ENCODE measurements at regions not wholly inside any gene's neighbourhood (a gene's known extent, or its start where the extent isn't known, plus 50 kb on each side); places are given as distances from the start of the nearest gene placed in this dataset.

DNA sequence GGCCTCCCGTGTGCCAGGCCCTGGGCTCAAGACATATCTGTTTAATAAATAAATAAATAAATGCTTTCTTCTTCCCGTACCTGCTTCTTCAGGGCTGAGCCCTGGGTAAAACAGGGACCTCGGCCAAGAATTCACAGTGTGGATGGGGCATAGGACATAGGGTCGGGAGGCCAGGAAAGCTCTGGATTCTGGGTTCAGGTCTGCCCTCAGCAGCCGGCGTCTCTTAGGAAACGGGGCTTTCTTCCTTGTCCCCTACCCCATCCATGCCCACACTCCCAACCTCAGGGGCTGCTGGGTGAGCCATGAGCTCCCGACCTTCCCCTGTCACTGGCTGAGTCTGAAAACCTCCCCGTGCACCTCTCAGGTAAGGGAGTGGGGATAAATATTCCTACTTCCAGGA is 55.7 kb upstream of the ALX4 start:
- Mint-ChIP-seq H3K4me3 (no peak overlapping the region), H3K27me3 (peaks cover 18% of the 10 kb centered on the region), H3K9me3 (peaks cover 3% of the 10 kb centered on the region), H3K27ac (no peak overlapping the region), H3K4me1 (ENCODE audit: low read depth) (no peaks in the 10 kb centered on the region), H3K36me3 (ENCODE audit: low read depth) (no peaks in the 10 kb centered on the region)
- H3K27me3 ChIP-seq (ENCODE audit: control insufficient read depth in 1 of 2, insufficient read depth in 2 of 2, low read length in 2 of 2), result peaks cover 0 to 2% of the 10 kb centered on the region in 2 experiments
- ChIA-PET POLR2A (no interaction called here), CTCF (no interaction called here)
- no peak overlapping the region for H3K4me3 ChIP-seq (ENCODE audit: low read length)
- H3K9me3 ChIP-seq (ENCODE audit: control insufficient read depth in 1 of 2, insufficient read depth in 1 of 2, low read length in 2 of 2), result no peaks in the 10 kb centered on the region
- no peak for ATAC-seq (ENCODE audit: poor library complexity)
- intact Hi-C loops (cut with DNase I, micrococcal nuclease), result no loop called here
- no peak overlapping the region for H3K27ac ChIP-seq (ENCODE audit: low read depth in 1 of 2, low read length in 2 of 2)
- no peaks in the 10 kb centered on the region for H3K36me3 ChIP-seq (ENCODE audit: insufficient read depth, low read length)
- TF ChIP-seq, protein P1, sequence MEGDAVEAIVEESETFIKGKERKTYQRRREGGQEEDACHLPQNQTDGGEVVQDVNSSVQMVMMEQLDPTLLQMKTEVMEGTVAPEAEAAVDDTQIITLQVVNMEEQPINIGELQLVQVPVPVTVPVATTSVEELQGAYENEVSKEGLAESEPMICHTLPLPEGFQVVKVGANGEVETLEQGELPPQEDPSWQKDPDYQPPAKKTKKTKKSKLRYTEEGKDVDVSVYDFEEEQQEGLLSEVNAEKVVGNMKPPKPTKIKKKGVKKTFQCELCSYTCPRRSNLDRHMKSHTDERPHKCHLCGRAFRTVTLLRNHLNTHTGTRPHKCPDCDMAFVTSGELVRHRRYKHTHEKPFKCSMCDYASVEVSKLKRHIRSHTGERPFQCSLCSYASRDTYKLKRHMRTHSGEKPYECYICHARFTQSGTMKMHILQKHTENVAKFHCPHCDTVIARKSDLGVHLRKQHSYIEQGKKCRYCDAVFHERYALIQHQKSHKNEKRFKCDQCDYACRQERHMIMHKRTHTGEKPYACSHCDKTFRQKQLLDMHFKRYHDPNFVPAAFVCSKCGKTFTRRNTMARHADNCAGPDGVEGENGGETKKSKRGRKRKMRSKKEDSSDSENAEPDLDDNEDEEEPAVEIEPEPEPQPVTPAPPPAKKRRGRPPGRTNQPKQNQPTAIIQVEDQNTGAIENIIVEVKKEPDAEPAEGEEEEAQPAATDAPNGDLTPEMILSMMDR (IDR thresholded peaks at IDR 0.05), result no peak
- DNase-seq, result no peak
- H3K4me1 ChIP-seq (ENCODE audit: insufficient read depth, low read length), result no peaks in the 10 kb centered on the region

DNA sequence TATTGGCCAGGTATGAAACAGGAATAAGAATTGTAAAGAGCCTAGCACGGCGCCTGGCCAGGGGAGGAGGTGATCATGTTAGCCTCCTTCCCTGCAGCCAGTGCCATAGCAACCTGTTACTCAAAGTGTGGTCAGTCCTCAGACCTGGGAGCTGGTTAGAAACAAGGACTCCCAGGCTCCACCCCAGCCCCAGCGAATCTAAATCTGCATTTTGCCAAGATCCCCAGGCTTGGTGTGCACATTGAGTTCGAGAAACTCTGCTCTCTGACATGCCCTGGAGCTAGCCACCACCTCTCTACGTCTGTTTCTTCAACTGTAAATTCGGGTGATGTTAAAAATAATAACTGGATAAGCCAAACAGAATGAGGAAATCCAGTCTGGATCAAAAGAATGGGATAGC is 56.1 kb upstream of the ALX4 start:
- ATAC-seq (ENCODE audit: poor library complexity) (no peak), DNase-seq (no peak)
- Mint-ChIP-seq H3K27ac (no peak overlapping the region), H3K4me3 (no peak overlapping the region), H3K27me3 (peaks cover 18% of the 10 kb centered on the region), H3K4me1 (ENCODE audit: low read depth) (no peaks in the 10 kb centered on the region), H3K36me3 (ENCODE audit: low read depth) (no peaks in the 10 kb centered on the region), H3K9me3 (peaks cover 3% of the 10 kb centered on the region)
- ChIA-PET CTCF (no interaction called here), POLR2A (no interaction called here)
- H3K27me3 ChIP-seq (ENCODE audit: control insufficient read depth in 1 of 2, insufficient read depth in 2 of 2, low read length in 2 of 2), result peaks cover 0 to 2% of the 10 kb centered on the region in 2 experiments
- intact Hi-C loops (cut with DNase I, micrococcal nuclease), result no loop called here
- H3K36me3 ChIP-seq (ENCODE audit: insufficient read depth, low read length), result no peaks in the 10 kb centered on the region
- no peak overlapping the region for H3K27ac ChIP-seq (ENCODE audit: low read depth in 1 of 2, low read length in 2 of 2)
- H3K9me3 ChIP-seq (ENCODE audit: control insufficient read depth in 1 of 2, insufficient read depth in 1 of 2, low read length in 2 of 2), result no peaks in the 10 kb centered on the region
- no peaks in the 10 kb centered on the region for H3K4me1 ChIP-seq (ENCODE audit: insufficient read depth, low read length)
- H3K4me3 ChIP-seq (ENCODE audit: low read length), result no peak overlapping the region
- TF ChIP-seq, protein P1 (IDR thresholded peaks at IDR 0.05), result no peak

DNA sequence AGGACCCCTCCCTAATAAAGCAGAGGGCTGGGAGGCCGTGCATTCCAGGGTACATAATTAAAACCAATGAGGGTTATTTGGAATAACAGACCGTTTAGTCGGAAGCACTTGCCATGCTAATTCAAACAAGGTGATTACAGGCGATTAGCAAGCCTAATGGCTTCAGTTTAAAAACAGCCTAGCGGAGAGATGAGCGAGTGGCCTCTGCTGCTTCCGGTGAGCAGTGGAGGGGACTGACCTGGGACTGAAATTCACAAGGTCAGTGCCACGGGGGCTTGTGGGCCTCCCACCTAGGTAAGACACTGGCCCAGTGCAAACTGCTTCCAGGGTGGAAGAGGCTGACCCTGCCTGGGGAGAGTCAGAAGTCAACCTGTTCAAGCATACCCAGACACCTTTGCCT is 56.8 kb upstream of the ALX4 start:
- Mint-ChIP-seq H3K27ac (no peak overlapping the region), H3K4me3 (no peak overlapping the region), H3K4me1 (ENCODE audit: low read depth) (no peaks in the 10 kb centered on the region), H3K36me3 (ENCODE audit: low read depth) (no peaks in the 10 kb centered on the region), H3K27me3 (peaks cover 18% of the 10 kb centered on the region), H3K9me3 (peaks cover 3% of the 10 kb centered on the region)
- Histone ChIP-seq H3K27ac (ENCODE audit: low read depth in 1 of 2, low read length in 2 of 2) (no peak overlapping the region), H3K4me1 (ENCODE audit: insufficient read depth, low read length) (no peaks in the 10 kb centered on the region), H3K36me3 (ENCODE audit: insufficient read depth, low read length) (no peaks in the 10 kb centered on the region), H3K27me3 (ENCODE audit: control insufficient read depth in 1 of 2, insufficient read depth in 2 of 2, low read length in 2 of 2) (peaks cover 0 to 2% of the 10 kb centered on the region in 2 experiments), H3K4me3 (ENCODE audit: low read length) (no peak overlapping the region), H3K9me3 (ENCODE audit: control insufficient read depth in 1 of 2, insufficient read depth in 1 of 2, low read length in 2 of 2) (no peaks in the 10 kb centered on the region)
- intact Hi-C loops (cut with DNase I, micrococcal nuclease), result no loop called here
- DNase-seq (no peak), ATAC-seq (ENCODE audit: poor library complexity) (no peak)
- TF ChIP-seq, protein P1 (IDR thresholded peaks at IDR 0.05), result no peak
- ChIA-PET CTCF (no interaction called here), POLR2A (no interaction called here)
